ENCODE measurements at regions not wholly inside any gene's neighbourhood (a gene's known extent, or its start where the extent isn't known, plus 50 kb on each side); places are given as distances from the start of the nearest gene placed in this dataset.

DNA sequence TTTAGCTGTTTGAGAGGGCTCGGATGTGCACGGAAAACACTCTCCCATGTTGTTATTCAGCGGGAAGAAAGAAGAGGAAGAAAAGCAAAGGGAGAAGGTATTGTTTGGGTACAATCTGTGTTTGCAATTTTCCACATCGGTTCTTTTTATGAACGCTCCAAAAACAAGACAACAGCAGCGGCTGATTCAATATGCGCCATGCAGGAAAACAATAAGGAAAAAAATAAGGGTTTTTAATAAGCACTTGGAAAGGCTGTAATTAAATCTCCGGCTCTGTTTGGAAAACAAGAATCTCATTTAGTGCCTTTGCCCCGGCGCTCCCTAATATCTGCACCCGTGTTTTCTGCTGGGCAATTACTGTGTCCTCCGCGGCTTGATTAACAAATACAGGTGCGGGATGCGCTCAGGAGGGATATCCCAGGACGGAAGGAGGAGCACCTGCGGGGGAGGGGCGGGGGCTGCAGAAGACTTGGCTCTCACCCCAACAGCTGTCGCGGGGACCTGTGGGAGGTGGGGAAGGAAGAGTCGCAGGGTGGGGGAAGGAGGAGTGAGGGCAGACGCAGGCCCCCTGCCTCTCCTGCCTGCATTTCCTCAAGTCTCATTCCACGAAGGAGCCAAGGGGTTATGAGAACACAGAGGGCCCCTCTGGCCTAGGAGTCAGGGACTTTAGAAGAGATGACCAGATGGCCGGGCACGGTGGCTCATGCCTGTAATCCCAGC, 181.5 kb upstream of the PODXL start:
- intact Hi-C loops (cut with micrococcal nuclease) = no loop called here

DNA sequence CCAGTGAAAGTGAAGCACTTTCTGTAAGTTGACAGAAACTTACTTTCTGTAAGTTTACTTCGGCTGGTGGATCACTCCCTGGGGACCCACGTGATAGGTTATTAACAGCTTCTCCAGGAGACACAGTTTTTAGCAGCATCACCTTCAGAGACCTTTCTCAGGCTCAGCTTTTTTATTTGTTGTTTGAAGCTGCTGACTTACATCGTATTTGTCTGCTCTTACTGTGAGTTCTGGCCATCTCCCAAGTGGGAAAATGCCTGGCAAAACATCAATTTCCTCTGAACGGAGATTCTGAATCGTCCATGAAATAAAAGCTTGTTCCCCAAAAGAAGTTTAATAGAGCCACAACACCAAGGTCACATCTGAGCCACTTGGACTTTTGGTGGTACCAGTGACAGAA, 178.7 kb upstream of the PODXL start:
- intact Hi-C loops (cut with micrococcal nuclease) = no loop called here

DNA sequence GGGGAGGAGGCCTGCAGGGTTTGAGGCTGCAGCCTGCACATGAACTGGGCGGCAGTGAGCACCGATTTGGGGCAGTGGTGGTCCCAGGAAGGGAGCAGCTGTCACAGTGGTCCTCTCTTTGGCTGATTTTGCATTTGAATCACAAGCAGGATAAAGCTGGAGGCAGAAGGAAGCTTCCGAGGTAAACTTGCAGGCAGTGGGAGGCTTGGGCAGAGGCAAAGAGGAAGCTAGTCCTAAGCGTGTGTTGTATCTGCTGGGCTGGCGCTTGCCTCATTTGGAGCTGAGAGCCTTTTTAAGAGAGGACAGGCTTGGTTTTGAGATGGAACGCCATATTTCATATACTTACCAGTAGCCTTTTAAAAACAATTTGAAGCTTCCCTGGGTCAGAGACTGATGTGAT, 177.2 kb upstream of the PODXL start:
- intact Hi-C loops (cut with micrococcal nuclease) = no loop called here

DNA sequence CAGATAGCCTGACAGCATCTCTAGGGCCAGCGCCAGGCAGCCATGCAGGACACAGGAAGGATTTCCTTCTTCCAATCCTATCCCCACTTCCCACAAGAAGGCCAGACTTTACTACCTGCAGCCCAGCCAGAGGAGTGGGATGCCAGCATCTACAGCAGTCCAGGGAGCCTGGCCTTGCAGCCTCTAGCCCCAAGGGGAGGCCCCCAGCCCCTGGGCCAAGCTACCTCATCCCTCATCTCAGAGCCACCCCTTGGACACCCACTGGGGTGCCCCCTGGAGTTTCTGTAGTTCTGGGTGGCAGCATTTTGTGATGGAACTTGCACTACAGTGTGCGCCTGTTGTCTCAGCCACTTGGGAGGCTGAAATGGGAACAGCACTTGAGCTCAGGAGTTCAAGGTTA, 170.8 kb upstream of the PODXL start:
- intact Hi-C loops (cut with micrococcal nuclease) = no loop called here

DNA sequence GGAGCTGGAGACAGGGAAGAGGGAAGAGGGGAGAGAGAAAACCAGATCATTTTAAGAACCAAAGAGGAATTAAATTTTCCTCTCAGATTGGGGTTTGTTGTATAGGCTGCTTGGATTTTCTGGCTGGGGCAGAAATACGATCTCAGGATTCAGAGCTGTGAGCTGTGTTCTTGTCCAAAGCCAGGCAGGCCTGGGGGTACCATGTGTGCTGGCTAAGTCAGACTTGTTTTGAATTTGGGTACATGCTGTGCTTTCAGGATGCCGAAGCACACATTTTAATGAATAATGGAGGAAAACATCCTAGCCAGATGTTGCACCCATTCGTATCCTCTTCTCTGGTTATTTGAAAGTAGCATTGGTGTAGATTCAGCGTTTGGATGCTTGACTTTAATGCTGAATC, 170.3 kb upstream of the PODXL start:
- intact Hi-C loops (cut with micrococcal nuclease) = no loop called here

DNA sequence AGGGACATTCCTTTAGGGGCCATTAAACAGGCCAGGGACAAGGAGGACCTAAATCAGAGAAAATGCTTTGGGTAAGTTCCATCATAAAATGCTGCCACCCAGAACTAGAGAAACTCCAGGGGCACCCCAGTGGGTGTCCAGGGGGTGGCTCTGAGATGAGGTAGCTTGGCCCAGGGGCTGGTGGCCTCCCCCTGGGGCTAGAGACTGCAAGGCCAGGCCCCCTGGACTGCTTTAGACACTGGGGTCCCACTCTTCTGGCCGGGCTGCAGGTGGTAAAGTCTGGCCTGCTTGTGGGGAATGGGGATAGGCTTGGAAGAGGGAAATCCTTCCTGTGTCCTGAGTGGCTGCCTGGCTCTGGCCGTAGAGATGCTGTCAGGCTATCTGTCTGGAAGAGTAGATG, 169.6 kb upstream of the PODXL start:
- intact Hi-C loops (cut with micrococcal nuclease) = no loop called here

DNA sequence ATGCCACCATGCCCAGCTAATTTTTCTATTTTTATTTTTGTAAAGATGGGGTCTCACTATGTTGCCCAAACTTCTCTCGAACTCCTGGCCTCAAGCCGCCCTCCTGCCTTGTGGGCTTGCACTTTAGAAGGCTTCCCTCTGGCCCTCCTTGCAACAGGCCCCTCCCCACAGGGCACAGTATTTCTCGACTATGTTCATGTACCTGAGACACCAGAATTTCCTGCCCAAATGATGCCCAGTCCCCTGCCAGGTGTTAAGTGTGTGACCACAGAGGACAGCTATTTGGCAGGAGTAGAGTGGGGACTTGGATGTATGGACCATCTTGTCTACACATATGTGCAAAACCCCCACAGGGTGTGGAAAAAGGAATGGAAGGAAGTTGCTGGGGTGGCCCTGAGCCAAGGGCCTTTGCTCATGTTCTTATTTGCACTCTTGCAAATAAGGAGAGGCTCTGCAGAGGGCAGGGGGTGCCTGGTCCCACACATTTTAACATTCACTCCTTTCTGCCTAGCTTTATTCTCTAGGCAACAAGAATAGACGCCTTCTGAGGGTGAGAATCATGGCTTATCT, 168.4 kb upstream of the PODXL start:
- intact Hi-C loops (cut with micrococcal nuclease) = no loop called here

DNA sequence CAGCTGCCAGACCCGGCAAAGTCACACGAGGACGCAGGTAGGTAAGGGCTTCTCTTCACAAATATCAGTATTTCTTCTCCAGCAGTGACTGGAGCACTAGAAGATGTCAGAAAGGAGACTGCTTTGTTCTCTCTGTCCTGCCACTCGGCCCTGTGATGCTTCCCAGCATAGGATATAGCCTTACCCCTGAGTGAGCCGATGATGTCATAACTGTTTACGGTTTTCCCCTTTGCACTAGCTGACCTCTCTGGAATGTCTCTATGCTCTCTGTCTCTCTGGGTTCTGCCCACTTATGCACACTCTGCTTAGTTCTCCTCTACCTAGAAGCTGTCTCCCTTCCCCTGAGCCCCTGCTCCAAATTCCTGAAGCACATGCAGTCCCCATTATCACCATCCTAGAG, 167.5 kb upstream of the PODXL start:
- intact Hi-C loops (cut with micrococcal nuclease) = no loop called here

DNA sequence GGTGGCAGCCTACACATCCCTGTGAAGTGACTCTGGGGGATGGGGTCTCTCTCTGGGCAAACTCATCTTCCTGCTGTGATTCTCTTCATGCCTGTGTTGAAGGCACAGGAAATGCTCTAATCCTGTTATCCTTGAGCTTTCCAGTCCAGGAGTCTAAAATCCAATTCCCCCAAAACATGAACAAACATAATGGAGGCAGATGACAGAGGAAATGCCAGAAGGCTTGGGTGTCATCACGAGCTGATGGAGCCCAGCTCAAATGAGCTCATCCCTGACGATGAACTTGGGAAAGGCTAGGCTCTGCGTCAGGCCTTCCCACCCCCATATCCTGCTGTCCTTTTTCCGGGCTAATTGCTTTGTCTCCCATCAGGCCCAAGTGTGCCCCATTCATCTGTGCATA, 165.9 kb upstream of the PODXL start:
- intact Hi-C loops (cut with micrococcal nuclease) = no loop called here

DNA sequence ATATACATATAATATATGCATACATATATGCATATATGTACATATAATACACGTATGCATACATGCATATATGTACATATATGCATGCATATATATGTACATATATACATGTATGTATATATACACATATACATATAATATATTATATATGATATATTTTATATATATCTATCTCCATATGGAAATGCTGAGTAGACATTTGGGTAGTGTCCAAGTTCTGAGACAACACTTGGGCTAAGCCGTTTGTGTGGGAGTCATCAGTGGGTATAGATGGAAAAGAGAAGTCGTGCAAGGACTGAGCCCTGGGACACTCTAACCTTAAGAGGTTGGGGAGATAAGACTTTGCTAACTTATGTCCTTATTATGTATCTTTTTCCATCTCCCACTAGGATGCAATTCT, 165.2 kb upstream of the PODXL start:
- intact Hi-C loops (cut with micrococcal nuclease) = no loop called here

DNA sequence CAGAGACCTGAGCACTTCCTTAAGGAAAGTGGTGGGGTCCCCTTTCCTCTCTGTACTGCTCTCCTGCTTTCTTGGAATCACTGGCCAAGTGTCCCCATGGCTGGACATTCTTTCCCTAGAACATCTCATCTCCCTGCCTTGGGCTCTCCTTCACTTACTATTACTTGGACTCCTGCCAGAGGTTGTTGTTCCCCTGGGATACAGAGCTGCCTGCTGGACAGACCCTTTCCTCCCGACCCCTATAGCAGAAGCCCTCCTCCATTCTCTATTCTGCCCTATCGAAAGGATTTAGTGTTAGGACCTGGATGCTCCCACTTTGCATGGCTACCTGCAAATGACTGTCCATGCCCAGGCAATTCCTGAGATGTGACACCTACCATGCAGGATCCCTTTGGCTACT, 164.3 kb upstream of the PODXL start:
- intact Hi-C loops (cut with micrococcal nuclease) = no loop called here

DNA sequence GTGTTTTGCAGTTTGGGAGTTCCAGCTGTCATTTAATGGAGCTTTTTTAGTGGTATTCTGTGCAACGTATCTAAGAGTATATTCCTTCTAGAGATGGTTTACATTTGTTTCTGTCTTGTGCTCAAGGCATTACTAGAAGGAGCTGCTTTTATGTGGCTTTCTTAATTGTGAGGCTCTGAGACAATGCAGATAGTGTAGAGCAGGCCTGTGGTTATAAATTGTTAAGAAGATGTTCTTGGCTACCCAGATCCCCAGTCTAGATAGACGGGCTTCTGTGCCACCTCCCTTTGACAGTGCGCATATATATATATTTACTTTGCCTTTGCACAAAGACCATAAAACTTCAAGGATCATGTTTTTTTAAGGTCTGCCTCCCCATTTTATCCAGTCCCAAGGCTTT, 160.8 kb upstream of the PODXL start:
- intact Hi-C loops (cut with micrococcal nuclease) = no loop called here

DNA sequence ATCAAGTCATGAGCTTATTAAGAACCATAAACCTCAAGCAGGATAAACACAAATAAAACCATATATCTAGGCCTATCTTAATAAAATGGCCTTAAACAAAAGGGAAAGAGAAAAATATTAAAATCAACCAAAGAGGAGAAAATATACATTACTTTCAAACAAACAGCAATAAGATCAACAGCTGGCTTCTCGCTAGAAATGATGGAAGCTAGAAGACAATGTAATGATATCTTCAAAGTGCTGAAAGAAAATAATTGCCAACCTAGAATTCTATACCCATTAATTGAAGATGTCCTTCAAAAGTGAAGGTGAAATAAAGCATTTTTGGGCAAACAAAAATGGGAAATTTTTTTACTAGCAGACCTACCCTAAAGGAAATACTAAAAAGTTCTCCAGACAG, 142.9 kb upstream of the PODXL start:
- intact Hi-C loops (cut with micrococcal nuclease) = no loop called here

DNA sequence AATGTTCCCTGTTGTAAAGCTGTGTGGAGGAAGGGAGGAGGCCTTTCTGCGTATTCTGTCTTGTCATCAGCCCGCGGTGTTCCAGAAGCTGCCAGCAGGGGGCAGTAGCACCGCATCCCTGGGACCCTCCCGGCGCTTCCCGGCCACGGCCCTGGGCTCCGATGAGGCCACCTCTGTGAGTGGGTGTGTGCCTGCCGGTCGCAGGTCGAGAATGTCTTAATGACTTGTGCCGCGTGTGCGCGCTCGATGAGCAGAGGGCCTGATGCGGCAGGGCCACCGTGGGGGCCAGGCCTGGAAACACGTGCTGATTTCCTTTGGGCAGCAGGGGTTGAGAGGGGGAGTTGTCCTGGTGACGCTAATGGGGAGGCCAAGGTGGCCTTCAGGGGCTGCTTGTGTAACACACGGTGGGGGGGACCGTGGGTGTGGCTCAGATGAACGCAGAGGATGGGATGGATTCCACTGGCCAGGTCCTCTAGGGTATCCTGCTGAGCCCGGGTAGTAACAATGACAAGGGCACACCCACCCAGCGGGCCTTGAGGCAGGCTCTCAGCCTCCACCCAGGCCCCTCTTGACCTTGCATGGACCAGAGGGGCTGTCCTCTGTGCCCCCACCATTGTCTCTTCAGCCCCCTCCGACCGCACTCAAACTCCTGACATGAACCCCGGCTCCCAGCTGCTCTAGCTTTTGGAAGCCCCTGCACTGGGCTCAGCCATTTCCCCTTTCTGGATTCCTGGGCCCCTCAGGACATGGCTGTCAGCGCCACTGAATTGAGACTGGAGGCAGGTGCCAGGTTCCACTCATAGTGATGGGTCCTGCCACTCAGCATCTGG, 135.9 kb upstream of the PODXL start:
- intact Hi-C loops (cut with micrococcal nuclease) = no loop called here

DNA sequence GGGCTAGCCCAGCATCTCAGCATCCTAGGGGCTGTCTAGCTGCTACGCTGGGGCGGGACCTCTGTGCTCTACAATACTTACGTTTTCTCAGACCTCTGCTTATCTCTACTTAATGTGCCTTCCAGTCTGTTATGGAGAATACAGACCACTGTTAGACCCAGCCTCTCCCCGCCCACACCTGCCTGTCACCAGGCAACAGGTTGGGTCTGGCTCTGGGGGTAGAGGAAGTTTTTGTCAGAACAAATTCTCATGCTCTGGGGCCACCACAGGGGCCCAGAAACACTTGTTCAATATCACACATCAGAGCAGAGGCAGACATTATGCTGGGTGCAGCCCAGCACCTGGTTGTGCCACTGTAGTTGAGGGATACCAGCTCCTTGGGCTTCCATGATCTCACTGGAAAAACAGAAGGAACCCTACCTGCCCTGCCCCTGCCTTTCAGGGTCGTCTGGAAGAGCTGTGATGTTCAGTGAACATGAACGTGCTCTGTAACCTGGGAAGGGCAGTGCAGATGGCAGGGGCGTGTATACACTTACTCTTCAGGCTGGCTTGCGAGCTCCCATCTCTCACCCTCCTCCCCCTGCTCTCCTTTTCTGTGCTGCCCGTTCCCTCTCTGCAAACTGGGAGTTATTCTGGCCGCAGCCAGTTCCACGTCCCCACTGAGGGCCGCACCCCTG, 135.2 kb upstream of the PODXL start:
- intact Hi-C loops (cut with micrococcal nuclease) = no loop called here

DNA sequence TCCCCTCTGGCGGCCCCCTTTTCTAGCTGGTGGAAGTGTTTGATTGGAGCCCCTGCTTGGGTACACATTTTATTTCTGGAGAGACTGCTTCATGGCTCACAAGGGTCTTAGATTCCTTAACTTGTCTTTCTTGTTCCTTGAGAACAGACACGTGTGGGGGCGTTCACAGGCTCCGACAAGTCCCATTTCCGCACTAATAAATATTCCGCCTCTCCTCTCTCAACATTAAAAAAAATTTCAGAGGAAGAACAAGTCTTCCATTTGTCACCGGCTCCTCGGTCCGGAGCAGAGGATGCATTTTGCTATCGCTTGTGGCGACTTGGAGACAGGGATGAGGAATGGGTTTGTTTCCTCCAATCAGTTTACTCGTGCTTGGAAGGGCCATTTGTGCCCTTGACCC, 134.0 kb upstream of the PODXL start:
- intact Hi-C loops (cut with micrococcal nuclease) = no loop called here

DNA sequence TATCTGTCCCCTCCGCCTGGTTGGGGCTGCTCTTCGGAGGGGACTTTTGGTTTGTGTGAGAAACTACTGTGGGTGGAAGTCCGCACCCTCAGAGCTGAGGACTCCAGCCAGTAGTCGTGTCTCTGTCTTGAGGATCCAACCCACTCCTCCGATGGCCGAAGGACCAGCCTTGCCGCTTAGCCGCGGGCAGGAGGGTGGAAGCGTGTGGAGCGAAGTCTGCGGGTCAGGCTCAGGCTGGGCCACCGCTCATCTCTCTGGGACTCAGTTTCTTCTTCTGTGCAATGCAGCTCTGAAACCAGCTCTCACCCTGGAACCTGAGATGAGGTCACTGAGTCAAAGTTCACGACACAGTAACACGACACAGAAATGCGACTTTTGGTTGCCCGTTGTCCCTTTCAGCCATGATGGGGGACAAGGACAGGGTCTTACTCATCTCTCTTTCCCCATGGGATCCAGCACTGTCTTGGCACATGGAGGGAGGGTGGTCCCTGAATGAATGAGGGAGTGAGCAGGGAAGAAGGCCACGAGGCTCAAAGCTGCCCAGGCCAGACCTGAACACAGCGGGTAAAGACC, 133.3 kb upstream of the PODXL start:
- intact Hi-C loops (cut with micrococcal nuclease) = loop anchor here (1.0 to 2.0 kb wide), 2 partner anchors 170 to 891 kb away; no protein-coding TSS in a partner anchor

DNA sequence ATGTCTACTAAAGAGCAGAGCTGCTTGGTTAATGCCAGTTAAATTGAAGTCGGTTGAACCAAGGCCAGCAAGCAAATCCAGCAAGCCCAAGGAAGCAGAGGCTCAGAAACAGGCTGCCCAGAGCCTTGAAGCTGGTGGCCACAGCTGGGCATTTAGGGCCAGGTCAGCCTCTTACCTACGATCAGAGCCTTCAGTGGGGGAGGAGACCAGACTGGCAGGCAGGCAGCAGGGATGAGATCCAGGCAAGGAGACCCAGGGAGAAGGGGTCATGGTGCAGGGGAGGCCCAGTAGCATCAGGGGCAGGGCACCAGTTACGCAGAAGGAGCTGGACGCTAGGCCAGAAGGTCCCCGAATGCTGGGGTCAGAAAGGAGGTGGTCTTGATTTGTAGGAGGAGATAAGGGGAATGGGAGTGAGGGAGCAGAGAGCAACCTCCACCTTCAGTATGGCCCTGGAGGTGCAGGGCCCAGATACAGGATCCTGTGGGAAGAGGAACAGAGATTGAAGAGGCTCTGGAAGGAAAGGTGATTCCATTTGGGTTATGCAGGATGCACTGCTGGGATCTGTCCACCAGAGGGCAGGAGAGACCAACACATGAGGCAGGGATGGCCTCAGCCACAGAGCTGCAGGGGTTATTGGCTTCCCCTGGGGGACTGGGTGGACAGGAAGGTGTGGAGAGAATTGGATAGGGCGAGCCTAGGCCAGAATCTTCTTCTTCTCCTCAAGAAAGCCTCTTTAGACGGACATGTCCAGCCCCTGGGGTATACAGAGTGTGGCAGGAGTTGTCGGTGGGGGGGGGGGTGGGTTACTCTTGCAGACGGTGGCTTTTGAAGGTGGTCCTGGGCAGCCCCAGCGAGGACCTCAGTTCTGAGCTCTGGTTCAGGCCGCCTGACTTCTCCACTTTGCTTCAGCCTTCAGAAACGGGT, 132.6 kb upstream of the PODXL start:
- intact Hi-C loops (cut with micrococcal nuclease) = loop anchor here (1.0 to 2.0 kb wide), 2 partner anchors 170 to 892 kb away; no protein-coding TSS in a partner anchor

DNA sequence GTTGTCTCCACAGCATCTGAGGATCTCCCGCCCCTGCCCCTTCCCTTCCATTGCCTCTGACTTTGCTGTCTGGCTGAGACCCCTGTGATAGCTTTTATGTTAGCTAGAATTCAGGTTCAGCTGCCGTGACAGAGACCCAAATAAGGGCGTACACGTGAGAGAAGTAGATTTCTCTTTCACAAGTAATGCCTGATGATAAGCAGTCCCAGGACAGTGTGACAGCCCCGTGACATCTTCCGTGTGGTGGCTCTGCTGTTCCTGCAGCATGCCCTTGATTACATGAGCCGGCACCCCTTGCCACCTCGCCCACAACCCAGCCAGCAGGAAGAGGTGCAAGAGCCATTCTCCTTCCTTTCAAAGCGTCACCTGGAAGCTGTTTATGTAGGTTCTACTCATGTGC, 130.9 kb upstream of the PODXL start:
- intact Hi-C loops (cut with micrococcal nuclease) = no loop called here

DNA sequence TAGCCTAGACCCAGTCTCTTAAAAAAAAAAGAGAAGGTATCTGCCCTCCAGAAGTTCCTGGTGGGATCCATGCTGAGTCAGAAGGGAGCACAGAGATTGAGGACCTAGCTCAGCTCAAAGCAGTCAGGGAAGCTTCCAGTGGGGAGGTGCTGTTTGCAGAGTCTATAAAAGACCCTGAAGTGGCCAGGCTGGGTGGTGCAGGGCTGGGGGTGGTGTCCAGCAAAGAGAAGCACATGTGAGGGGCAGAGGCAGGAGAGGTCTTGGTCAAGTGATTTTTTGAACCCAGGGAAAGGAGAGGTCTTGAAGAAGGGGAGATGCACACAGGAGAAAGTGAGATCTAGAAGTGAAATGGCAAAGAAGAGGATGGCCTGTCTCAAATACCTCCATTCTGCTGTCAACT, 130.4 kb upstream of the PODXL start:
- intact Hi-C loops (cut with micrococcal nuclease) = no loop called here

Measured in T-helper 1 cell treated with Interleukin-12 subunit alpha and Interleukin-12 subunit beta and Interleukin-4 antibody, amounts not matched to agents 30 ng/mL and 1 ng/mL, for 36 hours (primary cell).